ENCODE measurements at regions not wholly inside any gene's neighbourhood (a gene's known extent, or its start where the extent isn't known, plus 50 kb on each side); places are given as distances from the start of the nearest gene placed in this dataset.

- DNase-seq, result no peak
Measured at GRCh38 chr4:20532871-20533870, 167.1 kb upstream of the PACRGL start.

- DNase-seq, result no peak
Measured at GRCh38 chr4:20538905-20539304, 161.4 kb upstream of the PACRGL start.

- no peak for DNase-seq
Measured at GRCh38 chr4:20543131-20543530, 157.1 kb upstream of the PACRGL start.

- DNase-seq, result peak; percentile 25
Measured at GRCh38 chr4:20544645-20545044, 155.6 kb upstream of the PACRGL start.

- no peak for DNase-seq
Measured at GRCh38 chr4:20552004-20552403, 148.3 kb upstream of the PACRGL start.

- DNase-seq, result no peak
Measured at GRCh38 chr4:20554134-20554533, 146.1 kb upstream of the PACRGL start.

GRCh38 chr4:20565075-20565721 is 135.1 kb upstream of the PACRGL start:
- no peak for DNase-seq

GRCh38 chr4:20570981-20571715 is 129.1 kb upstream of the PACRGL start:
- DNase-seq, result no peak

GRCh38 chr4:20572976-20573375 is 127.3 kb upstream of the PACRGL start:
- DNase-seq, result no peak

GRCh38 chr4:20574986-20575385 is 125.3 kb upstream of the PACRGL start:
- no peak for DNase-seq

GRCh38 chr4:20575486-20575885 is 124.8 kb upstream of the PACRGL start:
- no peak for DNase-seq

- DNase-seq, result no peak
Measured at GRCh38 chr4:20576861-20577260, 123.4 kb upstream of the PACRGL start.

GRCh38 chr4:20577702-20578101 is 122.6 kb upstream of the PACRGL start:
- DNase-seq, result no peak

GRCh38 chr4:20580907-20581306 is 119.4 kb upstream of the PACRGL start:
- no peak for DNase-seq

- no peak for DNase-seq
Measured at GRCh38 chr4:20589436-20589835, 110.8 kb upstream of the PACRGL start.

GRCh38 chr4:20590849-20591248 is 109.4 kb upstream of the PACRGL start:
- no peak for DNase-seq

- no peak for DNase-seq
Measured at GRCh38 chr4:20591571-20591970, 108.7 kb upstream of the PACRGL start.

- DNase-seq, result no peak
Measured at GRCh38 chr4:20592013-20592412, 108.2 kb upstream of the PACRGL start.

- no peak for DNase-seq
Measured at GRCh38 chr4:20592663-20593062, 107.6 kb upstream of the PACRGL start.

- no peak for DNase-seq
Measured at GRCh38 chr4:20598626-20599025, 101.6 kb upstream of the PACRGL start.

- no peak for DNase-seq
Measured at GRCh38 chr4:20603671-20604313, 96.5 kb upstream of the PACRGL start.

GRCh38 chr4:20612313-20612712 is 87.9 kb upstream of the PACRGL start:
- no peak for DNase-seq

- DNase-seq, result no peak
Measured at GRCh38 chr4:20614816-20615215, 85.4 kb upstream of the PACRGL start.

All from GF-D8 (cell line).